K562 (cell line): ENCODE measurements at regions not wholly inside any gene's neighbourhood (a gene's known extent, or its start where the extent isn't known, plus 50 kb on each side); places are given as distances from the start of the nearest gene placed in this dataset.

Source experiments
- ATAC-seq: fragments of 200-7000 bp; cut with Tn5 transposase; 3 replicates; pipeline ENCODE4 v1.9.1; 2020; ENCODE audit warnings: moderate library complexity
- BruUV-seq: library from RNA; stranded (reverse); fragments of 400-500 nt; replicated peaks from 2 replicates; lab custom pipeline; 2021; lab: Mats Ljungman, UMichigan
- CTCF ChIA-PET: fragments of 300-600 bp; formaldehyde crosslinking; extraction: SDS; loops from one replicate; lab custom pipeline; 2021; ENCODE audit warnings: low intra/inter-chr PET ratio; lab: Yijun Ruan, JAX
- POLR2A ChIA-PET: fragments of 300-600, 350-650 bp; sonication (Branson Sonifier 250); formaldehyde crosslinking; extraction: SDS; loops from one replicate; lab custom pipeline; 2021; ENCODE audit warnings: antibody characterized with exemption, inconsistent platforms; lab: Yijun Ruan, JAX
- DNase-seq, 4 experiments: peaks; one replicate each; pipeline versions ENCODE4 v3.0.0 to v3.0.0-alpha.2; 2011 to 2018; ENCODE audit warnings: low spot score in 3 of 4, mixed read lengths in 3 of 4; ENCODE audit errors: extremely low read depth in 1 of 4
- FAIRE-seq: peaks from 2 replicates; lab custom pipeline; 2011; peaks lifted over from hg19 to GRCh38; lab: Jason Lieb, UNC
- H2AFZ ChIP-seq: 2 replicates; pipeline ENCODE4 v1.6.0; 2011; ENCODE audit warnings: low read depth, low read length, control low read depth, inconsistent platforms
- H3K27ac ChIP-seq: fragments of 200-600 bp; 3 replicates; pipeline ENCODE4 v1.8.0; 2011; ENCODE audit warnings: low read depth, mild to moderate bottlenecking, control low read depth, inconsistent platforms, low read length, moderate library complexity, mixed read lengths; ENCODE audit errors: extremely low read depth
- H3K27me3 ChIP-seq, 2 experiments: fragments of 300-600 bp in 1 of 2; 2 replicates in 1 of 2; 3 replicates in 1 of 2; pipeline versions ENCODE4 v1.6.0 to v1.8.0; 2011; ENCODE audit warnings: inconsistent platforms in 2 of 2, low read length in 2 of 2, mild to moderate bottlenecking in 1 of 2, mixed read lengths in 1 of 2, moderate library complexity in 1 of 2; ENCODE audit not compliant: control insufficient read depth in 2 of 2, insufficient read depth in 2 of 2
- H3K36me3 ChIP-seq: fragments of 300-600 bp; 3 replicates; pipeline ENCODE4 v1.8.0; 2011; ENCODE audit warnings: mild to moderate bottlenecking, low read length, inconsistent platforms; ENCODE audit not compliant: control insufficient read depth, insufficient read depth
- H3K4me1 ChIP-seq, 2 experiments: fragments of 200-600 bp in 1 of 2; replicated peaks in 1 of 2; 2 replicates in 1 of 2; 3 replicates in 1 of 2; pipeline versions ENCODE4 v1.5.1 to v1.8.0; 2011; ENCODE audit warnings: inconsistent platforms in 2 of 2, low read length in 2 of 2, mild to moderate bottlenecking in 1 of 2, mixed read lengths in 1 of 2, moderate library complexity in 1 of 2; ENCODE audit not compliant: control insufficient read depth in 2 of 2, insufficient read depth in 2 of 2
- H3K4me2 ChIP-seq: 2 replicates; pipeline ENCODE4 v1.6.1; 2011; ENCODE audit warnings: low read length, control low read depth, inconsistent platforms, mixed read lengths; ENCODE audit not compliant: insufficient read depth
- H3K4me3 ChIP-seq: fragments of 200-600 bp; sonication (generic), shearing (Covaris generic); 2 replicates; pipeline ENCODE4 v1.5.1; 2016; ENCODE audit warnings: control low read depth, inconsistent platforms
- H3K79me2 ChIP-seq: fragments of 200-600 bp; 3 replicates; pipeline ENCODE4 v1.8.0; 2011; ENCODE audit warnings: low read length, inconsistent platforms; ENCODE audit not compliant: control insufficient read depth, insufficient read depth
- H3K9ac ChIP-seq, 2 experiments: 2 replicates each; pipeline versions ENCODE4 v1.6.0 to v1.6.1; 2011; ENCODE audit warnings: low read depth in 2 of 2, low read length in 2 of 2, control low read depth in 1 of 2, inconsistent platforms in 1 of 2, mild to moderate bottlenecking in 1 of 2, mixed read lengths in 1 of 2; ENCODE audit not compliant: insufficient read depth in 1 of 2
- H3K9me1 ChIP-seq: one replicate; pipeline ENCODE4 v1.6.0; 2011; ENCODE audit warnings: inconsistent platforms, mild to moderate bottlenecking, low read length, moderate library complexity; ENCODE audit not compliant: control insufficient read depth, insufficient read depth
- H3K9me3 ChIP-seq: replicated peaks from 2 replicates; pipeline ENCODE4 v1.5.1; 2011; ENCODE audit warnings: low read depth, low read length, inconsistent platforms; ENCODE audit not compliant: control insufficient read depth, insufficient read depth
- H4K20me1 ChIP-seq: replicated peaks from 2 replicates; pipeline ENCODE4 v1.6.1; 2011; ENCODE audit warnings: low read length, inconsistent platforms, mixed read lengths; ENCODE audit not compliant: control insufficient read depth, insufficient read depth
- ATF3 ChIP-seq, 2 experiments: fragments of 450-650 bp in 1 of 2; sonication (generic) in 1 of 2; formaldehyde crosslinking in 1 of 2; IDR thresholded peaks in 1 of 2; conservative IDR thresholded peaks in 1 of 2; 2 replicates each; pipeline versions ENCODE4 v1.6.1 to v1.8.1; 2016 to 2023; ENCODE audit warnings: mild to moderate bottlenecking in 2 of 2, moderate library complexity in 2 of 2, inconsistent platforms in 1 of 2, missing genetic modification reagents in 1 of 2
- ZBTB43 ChIP-seq: sonication (generic); formaldehyde crosslinking; IDR thresholded peaks from 2 replicates; pipeline ENCODE4 v1.8.0; 2023; ENCODE audit warnings: mild to moderate bottlenecking, missing genetic modification reagents
- WGBS: fragments of 100-300 bp; shearing (Covaris generic); methylation state at CpG from one replicate; pipeline ENCODE4 v1.1.6; 2016; ENCODE audit warnings: low coverage, mixed read lengths; ENCODE audit not compliant: insufficient coverage; ENCODE audit errors: missing lambda C conversion rate; 5-methylcytosine and 5-hydroxymethylcytosine counted together
- in situ Hi-C: fragments of 300-500 bp; cut with MboI; formaldehyde crosslinking; loops from 4 replicates; pipeline ENCODE4 v1.15.0; 2018; ENCODE audit warnings: inconsistent platforms, mixed read lengths
- intact Hi-C: fragments of 100-400 bp; cut with micrococcal nuclease; formaldehyde crosslinking; loops from 2 replicates; pipeline ENCODE4 v1.14.2; 2022

GRCh38 chr1:198913667-198914066, 274.8 kb downstream of the PTPRC start (continued):
- no peak for TF ChIP-seq ZBTB43 (CRISPR knock-in tag)

GRCh38 chr1:198915327-198916231, 276.7 kb downstream of the PTPRC start:
- H3K4me1 ChIP-seq = no peaks in the 10 kb centered on the region
- whole genome bisulfite sequencing = 1% methylated on average over 3 of the region's 3 CpGs
- no peak overlapping the region for H3K27ac ChIP-seq
- no peaks in the 10 kb centered on the region for H3K27me3 ChIP-seq
- H3K9me1 ChIP-seq = no peaks in the 10 kb centered on the region
- no peaks in the 10 kb centered on the region for H3K36me3 ChIP-seq
- in situ Hi-C loops = no loop called here
- H3K4me2 ChIP-seq = no peak overlapping the region
- no peak for TF ChIP-seq ATF3 (IDR thresholded peaks at IDR 0.05)
- TF ChIP-seq ATF3 (CRISPR knock-in tag; conservative IDR thresholded peaks at IDR 0.05) = no peak
- TF ChIP-seq, all 486 proteins: peak for 0
- CTCF ChIA-PET = no interaction called here
- Histone ChIP-seq H3K9me3 (no peaks in the 10 kb centered on the region), H3K9ac (no peak overlapping the region), H4K20me1 (no peaks in the 10 kb centered on the region), H3K79me2 (no peaks in the 10 kb centered on the region), H2AFZ (no peak overlapping the region), H3K4me3 (no peak overlapping the region)
- ATAC-seq = no peak
- intact Hi-C loops = no loop called here
- no peak for FAIRE-seq
- no peak for DNase-seq
- POLR2A ChIA-PET = no interaction called here
- BruUV-seq = no TSS peak
